ENCODE measurements at regions not wholly inside any gene's neighbourhood (a gene's known extent, or its start where the extent isn't known, plus 50 kb on each side); places are given as distances from the start of the nearest gene placed in this dataset.

- H3K27ac ChIP-seq (ENCODE audit: insufficient read length, low read depth, low read length), result no peak overlapping the region
- H3K4me2 ChIP-seq (ENCODE audit: insufficient read depth, insufficient read length, low read length), result no peak overlapping the region
- no peaks in the 10 kb centered on the region for H3K79me2 ChIP-seq (ENCODE audit: insufficient read depth, low read length)
- no peaks in the 10 kb centered on the region; the same call in 1 of the 2 replicates for H3K27me3 ChIP-seq (ENCODE audit: insufficient read depth, low read length)
- no peak overlapping the region for H4K8ac ChIP-seq (replicated peaks; ENCODE audit: insufficient read length, low read depth, low read length)
- no peaks in the 10 kb centered on the region for H3K23me2 ChIP-seq (ENCODE audit: insufficient read length, low read depth, low read length, poor library complexity, severe bottlenecking)
- H3K56ac ChIP-seq (ENCODE audit: insufficient read length, low read depth, low read length), result no peak overlapping the region
- H2BK5ac ChIP-seq (ENCODE audit: insufficient read length, low read length), result no peak overlapping the region
- no peak overlapping the region for H2BK120ac ChIP-seq (ENCODE audit: low read depth, low read length, poor library complexity, severe bottlenecking)
- no peak overlapping the region for H3T11ph ChIP-seq (ENCODE audit: low read length)
- H3K4me1 ChIP-seq (ENCODE audit: insufficient read depth, low read length), result no peaks in the 10 kb centered on the region
- H2BK15ac ChIP-seq (ENCODE audit: low read depth, low read length), result no peak overlapping the region
- no peaks in the 10 kb centered on the region for H4K20me1 ChIP-seq (ENCODE audit: control insufficient read depth, insufficient read depth, insufficient read length)
- DNase-seq, result no peak
- no peak overlapping the region for H2AFZ ChIP-seq (ENCODE audit: low read length)
- H2BK20ac ChIP-seq (ENCODE audit: low read depth, low read length, poor library complexity, severe bottlenecking), result no peak overlapping the region
- H3K4me1 Mint-ChIP-seq, result no peaks in the 10 kb centered on the region
- no peak overlapping the region for H3K27ac Mint-ChIP-seq
- H3K9me3 ChIP-seq (ENCODE audit: control insufficient read depth, low read depth, low read length), result no peaks in the 10 kb centered on the region
- H3K14ac ChIP-seq (ENCODE audit: insufficient read depth, low read length), result no peak overlapping the region
- no peaks in the 10 kb centered on the region for H3K9me3 Mint-ChIP-seq
- no peak overlapping the region for H2AK5ac ChIP-seq (ENCODE audit: insufficient read length, low read length)
- TF ChIP-seq CTCF (conservative IDR thresholded peaks at IDR 0.05), result no peak
- H4K91ac ChIP-seq (ENCODE audit: insufficient read length, low read depth, low read length), result no peak overlapping the region
- no peaks in the 10 kb centered on the region for H3K79me1 ChIP-seq (ENCODE audit: insufficient read depth, low read depth, low read length, poor library complexity, severe bottlenecking)
- H3K4ac ChIP-seq (ENCODE audit: low read depth, low read length), result no peak overlapping the region
- H3K23ac ChIP-seq (ENCODE audit: insufficient read length, low read depth, low read length), result no peak overlapping the region
- peaks cover 10% of the 10 kb centered on the region for H3K27me3 Mint-ChIP-seq (ENCODE audit: low read depth)
- H2BK12ac ChIP-seq (ENCODE audit: insufficient read length, low read depth, low read length), result no peak overlapping the region
- no peak overlapping the region for H3K18ac ChIP-seq (ENCODE audit: insufficient read length, low read depth, low read length)
- no peak overlapping the region for H4K5ac ChIP-seq (ENCODE audit: insufficient read length, low read depth, low read length)
- H3K36me3 Mint-ChIP-seq (ENCODE audit: insufficient read depth in 1 of 3, low read depth in 3 of 3), result no peaks in the 10 kb centered on the region
- no peak overlapping the region for H3K9ac ChIP-seq (ENCODE audit: extremely low read depth, insufficient read length, low read length)
- no CpG with 5 or more reads among the region's 2 CpGs for WGBS (ENCODE audit: extremely low coverage, insufficient read length, low lambda C conversion rate)
- H3K4me3 Mint-ChIP-seq, result no peak overlapping the region
Measured at GRCh38 chr10:111234914-111235302, 158.1 kb downstream of the ADRA2A start.
